K562 (cell line): ENCODE measurements at regions not wholly inside any gene's neighbourhood (a gene's known extent, or its start where the extent isn't known, plus 50 kb on each side); places are given as distances from the start of the nearest gene placed in this dataset.
A peak's percentile ranks its signal among the peaks of the same experiment; 100 is the strongest.

Experiments used
- ATAC-seq: fragments of 200-7000 bp; cut with Tn5 transposase; 3 replicates; pipeline ENCODE4 v1.9.1; 2020; ENCODE audit warnings: moderate library complexity
- BruUV-seq: library from RNA; stranded (reverse); fragments of 400-500 nt; replicated peaks from 2 replicates; lab custom pipeline; 2021; lab: Mats Ljungman, UMichigan
- CTCF ChIA-PET: fragments of 300-600 bp; formaldehyde crosslinking; extraction: SDS; loops from one replicate; lab custom pipeline; 2021; ENCODE audit warnings: low intra/inter-chr PET ratio; lab: Yijun Ruan, JAX
- POLR2A ChIA-PET: fragments of 300-600, 350-650 bp; sonication (Branson Sonifier 250); formaldehyde crosslinking; extraction: SDS; loops from one replicate; lab custom pipeline; 2021; ENCODE audit warnings: antibody characterized with exemption, inconsistent platforms; lab: Yijun Ruan, JAX
- DNase-seq, 4 experiments: peaks; one replicate each; pipeline versions ENCODE4 v3.0.0 to v3.0.0-alpha.2; 2011 to 2018; ENCODE audit warnings: low spot score in 3 of 4, mixed read lengths in 3 of 4; ENCODE audit errors: extremely low read depth in 1 of 4
- FAIRE-seq: peaks from 2 replicates; lab custom pipeline; 2011; peaks lifted over from hg19 to GRCh38; lab: Jason Lieb, UNC
- H2AFZ ChIP-seq: 2 replicates; pipeline ENCODE4 v1.6.0; 2011; ENCODE audit warnings: low read depth, low read length, control low read depth, inconsistent platforms
- H3K27ac ChIP-seq: fragments of 200-600 bp; 3 replicates; pipeline ENCODE4 v1.8.0; 2011; ENCODE audit warnings: low read depth, mild to moderate bottlenecking, control low read depth, inconsistent platforms, low read length, moderate library complexity, mixed read lengths; ENCODE audit errors: extremely low read depth
- H3K27me3 ChIP-seq, 2 experiments: fragments of 300-600 bp in 1 of 2; 2 replicates in 1 of 2; 3 replicates in 1 of 2; pipeline versions ENCODE4 v1.6.0 to v1.8.0; 2011; ENCODE audit warnings: inconsistent platforms in 2 of 2, low read length in 2 of 2, mild to moderate bottlenecking in 1 of 2, mixed read lengths in 1 of 2, moderate library complexity in 1 of 2; ENCODE audit not compliant: control insufficient read depth in 2 of 2, insufficient read depth in 2 of 2
- H3K36me3 ChIP-seq: fragments of 300-600 bp; 3 replicates; pipeline ENCODE4 v1.8.0; 2011; ENCODE audit warnings: mild to moderate bottlenecking, low read length, inconsistent platforms; ENCODE audit not compliant: control insufficient read depth, insufficient read depth
- H3K4me1 ChIP-seq, 2 experiments: fragments of 200-600 bp in 1 of 2; replicated peaks in 1 of 2; 2 replicates in 1 of 2; 3 replicates in 1 of 2; pipeline versions ENCODE4 v1.5.1 to v1.8.0; 2011; ENCODE audit warnings: inconsistent platforms in 2 of 2, low read length in 2 of 2, mild to moderate bottlenecking in 1 of 2, mixed read lengths in 1 of 2, moderate library complexity in 1 of 2; ENCODE audit not compliant: control insufficient read depth in 2 of 2, insufficient read depth in 2 of 2
- H3K4me2 ChIP-seq: 2 replicates; pipeline ENCODE4 v1.6.1; 2011; ENCODE audit warnings: low read length, control low read depth, inconsistent platforms, mixed read lengths; ENCODE audit not compliant: insufficient read depth
- H3K4me3 ChIP-seq: fragments of 200-600 bp; sonication (generic), shearing (Covaris generic); 2 replicates; pipeline ENCODE4 v1.5.1; 2016; ENCODE audit warnings: control low read depth, inconsistent platforms
- H3K79me2 ChIP-seq: fragments of 200-600 bp; 3 replicates; pipeline ENCODE4 v1.8.0; 2011; ENCODE audit warnings: low read length, inconsistent platforms; ENCODE audit not compliant: control insufficient read depth, insufficient read depth
- H3K9ac ChIP-seq, 2 experiments: 2 replicates each; pipeline versions ENCODE4 v1.6.0 to v1.6.1; 2011; ENCODE audit warnings: low read depth in 2 of 2, low read length in 2 of 2, control low read depth in 1 of 2, inconsistent platforms in 1 of 2, mild to moderate bottlenecking in 1 of 2, mixed read lengths in 1 of 2; ENCODE audit not compliant: insufficient read depth in 1 of 2
- H3K9me1 ChIP-seq: one replicate; pipeline ENCODE4 v1.6.0; 2011; ENCODE audit warnings: inconsistent platforms, mild to moderate bottlenecking, low read length, moderate library complexity; ENCODE audit not compliant: control insufficient read depth, insufficient read depth
- H3K9me3 ChIP-seq: replicated peaks from 2 replicates; pipeline ENCODE4 v1.5.1; 2011; ENCODE audit warnings: low read depth, low read length, inconsistent platforms; ENCODE audit not compliant: control insufficient read depth, insufficient read depth
- H4K20me1 ChIP-seq: replicated peaks from 2 replicates; pipeline ENCODE4 v1.6.1; 2011; ENCODE audit warnings: low read length, inconsistent platforms, mixed read lengths; ENCODE audit not compliant: control insufficient read depth, insufficient read depth
- ATF3 ChIP-seq, 2 experiments: fragments of 450-650 bp in 1 of 2; sonication (generic) in 1 of 2; formaldehyde crosslinking in 1 of 2; IDR thresholded peaks in 1 of 2; conservative IDR thresholded peaks in 1 of 2; 2 replicates each; pipeline versions ENCODE4 v1.6.1 to v1.8.1; 2016 to 2023; ENCODE audit warnings: mild to moderate bottlenecking in 2 of 2, moderate library complexity in 2 of 2, inconsistent platforms in 1 of 2, missing genetic modification reagents in 1 of 2
- CHD4 ChIP-seq: fragments of 200-600 bp; sonication (generic); IDR thresholded peaks from 3 replicates; pipeline ENCODE4 v1.6.1; 2012; ENCODE audit warnings: low read depth, mild to moderate bottlenecking, mixed read lengths, low read length, inconsistent platforms; ENCODE audit not compliant: insufficient read depth, insufficient replicate concordance, poor library complexity, severe bottlenecking
- CTCF ChIP-seq, 3 experiments: IDR thresholded peaks in 2 of 3; conservative IDR thresholded peaks in 1 of 3; 2 replicates each; pipeline ENCODE4 v1.5.1; 2011 to 2012; ENCODE audit warnings: low read length in 3 of 3, mild to moderate bottlenecking in 3 of 3, control low read depth in 2 of 3, improper control_type of control experiment in 1 of 3, inconsistent platforms in 1 of 3, low read depth in 1 of 3, mixed read lengths in 1 of 3, moderate library complexity in 1 of 3; ENCODE audit not compliant: insufficient read depth in 2 of 3
- PRPF4 ChIP-seq: fragments of 200-400 bp; formaldehyde crosslinking; IDR thresholded peaks from one replicate; pipeline ENCODE4 v1.6.1; 2017; ENCODE audit warnings: low read length, low read depth, mild to moderate bottlenecking; ENCODE audit not compliant: insufficient read depth, poor library complexity, severe bottlenecking
- SRSF9 ChIP-seq: fragments of 200-400 bp; formaldehyde crosslinking; IDR thresholded peaks from 2 replicates; pipeline ENCODE4 v1.6.1; 2017; ENCODE audit warnings: low read depth, low read length, borderline replicate concordance
- TBP ChIP-seq: optimal IDR thresholded peaks from 2 replicates; pipeline ENCODE3; 2011; ENCODE audit warnings: low read depth, low read length, improper control_type of control experiment
- ZNF507 ChIP-seq: conservative IDR thresholded peaks from 2 replicates; pipeline ENCODE4 v1.6.1; 2017; ENCODE audit warnings: missing genetic modification characterization, missing compliant biosample characterization
- ZNF586 ChIP-seq: fragments of 450-650 bp; formaldehyde crosslinking; conservative IDR thresholded peaks from 2 replicates; pipeline ENCODE4 v1.4.0; 2020; ENCODE audit warnings: mild to moderate bottlenecking, moderate library complexity
- ZNF707 ChIP-seq: fragments of 250-450 bp; sonication (Bioruptor Pico); conservative IDR thresholded peaks from 2 replicates; pipeline ENCODE4 v1.8.0; 2022; ENCODE audit warnings: inconsistent platforms, mild to moderate bottlenecking, moderate library complexity
- WGBS: fragments of 100-300 bp; shearing (Covaris generic); methylation state at CpG from one replicate; pipeline ENCODE4 v1.1.6; 2016; ENCODE audit warnings: low coverage, mixed read lengths; ENCODE audit not compliant: insufficient coverage; ENCODE audit errors: missing lambda C conversion rate; 5-methylcytosine and 5-hydroxymethylcytosine counted together
- in situ Hi-C: fragments of 300-500 bp; cut with MboI; formaldehyde crosslinking; loops from 4 replicates; pipeline ENCODE4 v1.15.0; 2018; ENCODE audit warnings: inconsistent platforms, mixed read lengths
- intact Hi-C: fragments of 100-400 bp; cut with micrococcal nuclease; formaldehyde crosslinking; loops from 2 replicates; pipeline ENCODE4 v1.14.2; 2022

- H4K20me1 ChIP-seq: no peaks in the 10 kb centered on the region
- no peak for DNase-seq
- BruUV-seq: no TSS peak
- ATAC-seq: no peak
- ChIA-PET POLR2A (no interaction called here), CTCF (no interaction called here)
- FAIRE-seq: no peak
- no peaks in the 10 kb centered on the region for H3K9me3 ChIP-seq
- H2AFZ ChIP-seq: no peak overlapping the region
- intact Hi-C loops (no loop called here), in situ Hi-C loops (no loop called here)
- H3K4me1 ChIP-seq: no peaks in the 10 kb centered on the region
- TF ChIP-seq TBP (no peak), ATF3 (IDR thresholded peaks at IDR 0.05) (no peak), ATF3 (CRISPR knock-in tag; conservative IDR thresholded peaks at IDR 0.05) (no peak), SRSF9 (no peak), ZNF507 (tag) (no peak), CHD4 (no peak), ZNF586 (no peak), CTCF (IDR thresholded peaks at IDR 0.05 in 2 of 3, conservative IDR thresholded peaks at IDR 0.05 in 1 of 3; ENCODE audit: insufficient read depth in 2 of 3, low read depth in 1 of 3, low read length in 3 of 3) (peak in 2 of 3 experiments; percentile 39 to 59; a peak in 4 of 6 replicates), PRPF4 (no peak), ZNF707 (no peak)
- H3K9ac ChIP-seq: no peak overlapping the region
- H3K36me3 ChIP-seq: no peaks in the 10 kb centered on the region
- H3K4me3 ChIP-seq: no peak overlapping the region
- H3K9me1 ChIP-seq: no peaks in the 10 kb centered on the region
- no peaks in the 10 kb centered on the region for H3K79me2 ChIP-seq
- H3K4me2 ChIP-seq: no peak overlapping the region
- no peak overlapping the region for H3K27ac ChIP-seq
- no peaks in the 10 kb centered on the region for H3K27me3 ChIP-seq
- 21% methylated on average over 7 of the region's 7 CpGs for WGBS
Measured at GRCh38 chr16:16881814-16882213, 502.9 kb downstream of the NPIPA7 start.
